GM19023 (cell line): ENCODE measurements at regions not wholly inside any gene's neighbourhood (a gene's known extent, or its start where the extent isn't known, plus 50 kb on each side); places are given as distances from the start of the nearest gene placed in this dataset.

Source experiments
- ATAC-seq: cut with Tn5 transposase; IDR thresholded peaks from one replicate; pipeline ENCODE4 v1.9.1; 2021; ENCODE audit warnings: mild to moderate bottlenecking, moderate library complexity; ENCODE audit not compliant: unreplicated experiment

DNA sequence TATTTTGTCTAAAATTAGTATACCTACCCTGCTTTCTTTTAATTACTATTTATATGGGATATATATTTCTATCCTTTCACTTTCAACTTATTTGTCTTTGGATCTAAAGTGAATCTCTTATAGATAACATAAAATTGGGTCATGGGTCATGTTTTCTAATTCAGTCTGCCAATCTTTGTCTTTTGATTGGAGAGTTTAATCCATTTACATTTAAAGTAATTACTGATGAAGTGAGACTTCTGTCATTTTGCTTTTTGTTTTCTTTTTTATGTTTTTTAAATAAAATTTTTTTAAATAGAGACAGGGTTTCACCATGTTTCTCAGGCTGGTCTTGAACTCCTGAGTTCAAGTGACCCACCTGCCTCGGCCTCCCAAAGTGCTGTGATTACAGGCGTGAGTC, 50.5 kb upstream of the PRDM1 start:
- ATAC-seq = no peak

DNA sequence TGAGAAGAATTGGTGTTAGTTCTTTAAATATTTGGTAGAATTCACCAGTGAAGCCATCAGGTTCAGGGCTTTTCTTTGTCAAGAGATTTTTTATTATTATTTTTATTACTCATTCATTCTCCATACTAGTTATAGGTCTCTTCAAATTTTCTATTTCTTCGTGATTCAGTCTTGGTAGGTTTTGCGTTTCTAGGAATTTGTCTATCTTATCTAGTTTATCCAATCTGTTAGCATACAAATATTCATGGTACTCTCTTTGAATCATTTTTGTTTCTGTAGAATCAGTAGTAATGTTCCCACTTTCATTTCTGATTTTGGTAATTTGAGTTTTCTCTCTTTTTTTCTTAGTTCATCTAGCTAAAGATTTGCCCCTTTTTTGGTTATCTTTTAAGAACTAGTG, 52.3 kb upstream of the PRDM1 start:
- ATAC-seq = no peak

DNA sequence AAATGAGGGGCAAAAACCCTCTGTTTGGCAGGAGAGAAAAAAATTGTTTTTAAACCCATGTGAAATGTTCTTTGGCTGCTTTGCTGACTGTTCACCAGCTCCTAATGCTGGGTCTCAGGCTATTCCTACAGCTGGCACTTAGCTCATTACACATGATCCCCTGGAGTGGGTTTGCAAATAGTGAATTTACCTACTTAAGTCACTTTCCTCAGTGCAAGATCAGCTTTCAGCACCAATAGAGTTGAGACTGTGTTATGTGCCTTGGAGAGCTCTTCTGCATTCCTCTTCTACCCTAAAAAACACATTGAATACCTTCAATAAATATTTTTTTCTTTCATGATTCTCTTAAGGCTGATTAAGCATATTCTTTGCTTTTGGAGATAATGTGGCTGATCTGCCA, 58.4 kb upstream of the PRDM1 start:
- ATAC-seq = no peak

DNA sequence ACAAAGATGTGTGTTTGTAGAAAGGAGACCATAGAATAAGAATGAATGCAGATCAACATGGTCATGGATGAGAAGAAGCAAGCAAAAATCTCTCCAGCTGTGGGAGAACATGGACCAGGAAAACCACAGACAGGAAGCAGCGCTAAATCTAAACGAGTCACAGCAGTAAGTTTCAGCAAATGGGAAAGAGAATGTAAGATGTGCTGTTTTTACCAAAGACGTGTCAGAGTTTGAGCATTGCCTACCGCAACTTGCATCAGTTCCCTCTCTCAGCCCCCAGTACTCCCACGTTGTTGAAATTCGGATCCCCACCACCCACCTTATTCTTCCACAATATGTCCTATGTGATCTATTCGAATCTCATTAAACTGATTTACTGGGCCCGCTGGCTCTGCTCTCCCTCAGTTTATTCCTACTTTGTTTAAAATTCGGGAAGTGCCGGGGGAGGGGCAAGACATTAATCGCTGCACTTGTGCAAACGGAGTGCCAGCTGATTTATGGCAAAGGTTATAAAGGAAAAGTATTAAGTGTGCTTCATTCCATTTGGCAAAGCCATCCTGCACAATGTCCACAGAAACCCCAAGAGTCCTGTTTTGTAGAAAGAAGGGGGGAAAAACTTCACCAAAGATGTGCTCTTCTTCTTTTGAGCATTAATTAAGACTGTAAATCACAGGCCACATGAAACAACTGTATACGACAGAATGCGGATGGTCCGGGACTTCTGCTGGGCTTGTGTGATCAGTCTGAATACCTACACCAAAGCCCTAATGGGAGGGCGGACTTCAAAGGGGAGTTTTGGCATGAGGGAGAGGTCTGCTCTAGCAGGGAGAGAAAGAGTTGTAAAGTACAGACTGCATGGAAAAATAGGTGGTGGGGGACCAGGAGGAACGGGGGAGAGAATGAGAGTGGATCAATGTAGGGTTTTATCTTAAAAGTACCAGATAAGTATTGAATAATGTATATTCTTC, 59.1 kb upstream of the PRDM1 start:
- no peak for ATAC-seq

DNA sequence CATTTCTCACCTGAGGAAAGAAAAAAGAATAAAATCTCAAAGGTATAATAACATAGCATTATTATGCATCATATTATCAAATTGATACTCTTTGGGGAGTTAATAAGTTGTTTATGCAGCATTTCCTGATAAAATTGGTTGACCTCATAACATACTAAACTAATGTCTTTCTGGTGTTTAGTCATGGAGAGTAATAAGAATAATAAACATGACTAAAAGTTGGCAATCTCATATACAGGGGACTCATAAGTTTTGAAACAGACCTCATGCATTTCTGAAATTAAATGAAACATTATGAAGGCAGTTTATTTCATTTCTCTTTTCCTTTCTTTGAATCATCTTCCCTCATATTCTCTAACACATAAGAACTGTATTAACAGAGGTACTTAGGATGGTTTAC, 60.5 kb upstream of the PRDM1 start:
- no peak for ATAC-seq

DNA sequence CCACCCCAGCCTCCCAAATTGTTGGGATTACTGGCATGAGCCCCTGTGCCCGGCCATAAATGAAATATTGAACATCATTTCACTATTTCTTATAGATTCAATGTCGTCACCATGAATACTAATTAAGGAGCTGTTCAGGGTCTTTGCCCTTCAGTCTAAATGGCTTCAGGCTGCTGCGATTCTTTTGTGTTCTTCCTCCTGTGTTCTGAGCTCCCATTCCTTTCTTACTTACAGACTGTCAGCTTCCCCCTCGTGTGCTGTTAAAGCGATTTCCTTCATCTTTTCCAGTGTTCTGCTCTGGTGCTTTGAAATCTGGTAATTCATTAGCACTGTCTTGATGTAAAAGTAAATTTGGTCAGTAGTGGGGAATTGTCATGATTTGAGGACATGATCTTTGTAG, 63.3 kb upstream of the PRDM1 start:
- no peak for ATAC-seq

DNA sequence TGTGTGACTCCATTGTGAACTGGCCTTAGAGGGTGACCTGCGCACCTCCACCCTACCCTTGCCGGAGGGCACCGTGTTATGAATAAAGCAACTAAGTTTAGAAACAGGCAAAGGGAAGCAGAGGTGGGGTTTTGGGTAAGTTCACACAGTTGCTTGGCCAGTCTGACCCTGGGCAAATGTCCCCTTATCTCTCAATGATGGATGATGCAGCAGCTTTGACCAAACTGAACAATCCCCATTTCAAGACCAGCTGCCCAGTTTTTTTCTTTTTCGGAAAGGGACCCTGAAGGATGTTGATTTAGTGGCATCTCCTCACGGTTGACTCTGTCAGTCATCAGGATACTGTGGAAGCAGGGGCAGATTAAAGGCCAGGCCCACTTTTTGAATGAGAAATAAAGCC, 68.7 kb upstream of the PRDM1 start:
- ATAC-seq = no peak

DNA sequence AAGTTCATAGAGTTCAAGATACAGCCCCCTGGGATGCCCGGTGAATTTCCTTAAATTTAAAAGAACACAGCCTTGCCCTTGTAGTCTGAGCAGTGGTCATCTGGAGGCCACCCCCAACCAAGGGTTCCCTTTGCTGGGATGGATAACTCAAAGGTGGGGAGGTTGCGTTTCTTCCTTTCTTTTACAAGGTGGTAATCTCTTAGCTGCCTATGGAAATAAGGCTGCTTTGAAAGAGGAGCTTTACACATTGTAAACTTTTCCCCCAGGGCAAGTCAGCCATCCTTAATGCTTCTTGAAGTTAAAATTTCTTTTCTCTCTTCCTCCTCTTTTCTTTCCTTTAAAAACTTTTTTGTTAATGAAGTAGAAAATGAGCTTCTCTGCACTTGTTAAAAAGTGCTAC, 71.2 kb upstream of the PRDM1 start:
- ATAC-seq = no peak

DNA sequence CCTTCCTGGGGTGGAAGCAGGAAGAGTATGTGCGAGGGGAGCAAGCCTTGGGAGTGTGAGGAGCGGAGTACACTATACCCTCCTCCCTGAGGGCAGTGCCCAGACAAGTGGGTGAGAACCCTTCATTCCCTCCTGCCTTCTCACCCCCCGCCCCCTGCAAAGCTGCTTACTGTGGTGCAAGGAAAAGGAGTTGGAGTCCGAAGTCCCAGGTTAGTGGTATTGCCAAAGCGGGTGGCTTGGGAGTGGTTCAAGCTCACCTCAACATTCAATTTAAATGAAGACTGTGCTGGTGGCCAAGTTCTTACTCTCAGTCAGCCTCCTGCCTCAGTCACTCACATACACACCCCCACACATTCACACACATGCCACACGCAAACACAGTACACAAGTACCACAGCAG, 74.7 kb upstream of the PRDM1 start:
- no peak for ATAC-seq

DNA sequence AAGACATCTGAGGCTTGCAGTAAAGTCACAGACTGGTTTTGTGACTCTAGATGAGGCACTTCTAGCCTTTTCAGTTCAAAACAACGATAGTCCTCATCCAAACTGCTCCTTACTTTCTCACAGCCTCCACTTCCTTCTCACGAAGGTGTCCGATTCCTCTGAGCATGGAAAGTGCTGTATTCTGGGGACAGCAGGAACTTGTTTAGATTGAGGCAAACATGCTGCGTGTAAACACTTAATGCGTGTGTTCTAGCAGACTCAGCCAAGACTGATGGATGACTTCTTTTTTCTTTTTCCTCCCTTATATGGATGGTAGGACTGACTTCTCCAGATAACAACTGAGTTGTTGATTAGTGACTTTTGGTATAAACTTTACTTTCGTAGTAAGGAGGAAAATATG, 80.2 kb upstream of the PRDM1 start:
- ATAC-seq = no peak

DNA sequence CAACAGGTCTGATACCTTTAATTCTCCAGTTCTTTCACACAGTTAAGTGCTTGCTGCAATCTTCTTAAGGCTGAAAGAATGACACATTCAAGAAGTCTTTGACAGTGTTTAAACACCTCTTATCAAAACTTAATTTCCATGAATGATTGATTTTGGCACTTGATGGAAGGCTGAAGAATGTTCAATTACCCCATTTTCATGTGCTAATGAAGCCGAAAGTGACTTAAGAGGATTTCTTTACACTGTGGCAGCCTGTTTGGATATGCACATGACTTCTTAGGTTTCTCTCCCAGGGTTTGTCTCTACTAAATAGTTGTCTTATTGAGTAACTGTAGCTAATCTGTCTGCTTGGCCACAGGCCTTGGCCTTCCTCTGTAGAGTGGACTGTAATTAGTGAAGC, 81.1 kb upstream of the PRDM1 start:
- ATAC-seq = no peak

DNA sequence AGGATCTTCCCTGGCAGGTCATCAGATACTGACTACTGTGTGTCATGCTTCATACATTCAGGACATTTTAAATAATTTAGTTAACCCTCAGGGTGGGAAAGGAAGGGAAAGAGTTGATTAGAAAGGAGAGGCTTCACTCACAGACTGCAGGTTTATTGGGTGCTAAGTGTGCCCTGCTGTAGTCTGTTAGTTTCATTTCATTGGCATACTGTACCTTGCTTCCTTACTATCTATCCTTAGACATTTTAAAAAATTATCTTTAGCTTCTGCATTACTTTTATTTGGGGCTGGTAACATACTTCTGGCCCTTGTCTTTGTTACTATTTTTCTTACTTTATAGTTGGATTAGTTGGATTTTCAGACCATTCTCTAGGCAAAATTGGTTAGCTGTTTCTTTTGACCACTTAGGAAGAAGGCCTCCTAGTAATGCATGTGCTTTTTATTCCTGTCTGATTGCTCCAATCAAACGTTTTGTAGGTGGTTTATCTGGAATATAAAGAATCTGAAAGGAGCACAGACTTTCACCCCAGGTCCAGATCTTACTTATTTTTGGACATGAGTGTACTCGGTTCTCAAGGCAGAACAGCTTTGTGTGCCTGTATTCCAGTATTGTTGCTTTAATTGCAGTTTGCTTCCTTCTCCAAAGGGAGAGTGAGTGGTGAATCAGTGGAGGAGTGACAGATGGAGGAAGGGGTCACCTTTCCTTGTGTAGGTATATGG, 82.7 kb upstream of the PRDM1 start:
- no peak for ATAC-seq

DNA sequence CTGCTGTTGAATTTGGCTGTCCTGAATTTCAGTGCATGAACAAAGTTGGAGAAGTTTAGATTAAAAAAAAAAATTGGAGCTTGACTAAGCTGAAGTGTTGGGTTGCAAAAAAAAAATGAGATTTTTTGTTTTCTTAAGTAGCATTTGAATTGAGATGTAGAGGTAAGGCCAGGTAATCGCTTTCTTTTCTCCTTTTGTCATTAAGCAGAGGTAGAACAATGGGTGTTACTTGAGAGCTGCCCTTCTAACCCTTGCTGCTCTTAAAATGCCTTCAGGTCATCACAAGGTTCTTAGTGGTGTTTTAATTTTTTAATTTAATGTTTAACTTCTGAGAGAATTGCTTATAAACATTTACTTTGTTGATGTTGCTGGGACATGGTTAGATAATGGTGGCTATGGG, 84.1 kb upstream of the PRDM1 start:
- ATAC-seq = no peak

DNA sequence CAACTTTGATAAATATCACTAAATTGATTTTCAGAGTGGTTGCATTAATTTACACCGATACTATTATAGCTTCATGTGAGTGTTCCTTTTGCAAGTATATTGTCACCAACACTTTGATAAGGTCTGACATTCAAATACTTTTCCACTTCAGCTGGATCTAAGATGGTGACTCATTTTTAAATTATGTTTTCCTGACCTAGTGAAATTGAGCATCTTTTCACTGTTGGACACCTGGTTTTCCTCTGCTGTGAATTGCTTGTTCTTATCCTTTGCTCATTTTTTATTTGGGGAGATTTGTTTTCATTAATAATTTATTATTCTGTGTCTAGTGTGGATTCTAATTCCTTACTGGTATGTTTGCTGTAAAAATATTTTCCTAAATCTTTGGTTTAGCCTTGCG, 85.2 kb upstream of the PRDM1 start:
- ATAC-seq = no peak

DNA sequence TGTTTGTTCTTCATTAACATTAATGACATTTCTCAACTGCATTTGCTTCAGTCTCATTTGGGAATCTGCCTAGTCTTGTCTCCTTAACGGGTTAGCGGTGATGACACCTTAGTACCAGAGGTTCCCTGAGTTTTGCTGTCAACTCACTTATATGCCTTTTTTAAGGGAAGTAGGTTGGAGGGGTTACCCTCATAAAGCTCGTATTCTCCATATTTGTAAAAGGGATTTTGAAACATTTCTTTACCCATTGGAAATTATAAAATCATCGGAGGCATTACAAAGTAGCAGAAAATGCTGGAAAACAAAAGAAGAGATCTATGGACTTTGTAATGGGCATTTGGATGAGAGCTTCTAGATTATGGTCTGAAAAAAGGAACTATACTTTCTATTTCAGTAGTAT, 88.7 kb upstream of the PRDM1 start:
- no peak for ATAC-seq

DNA sequence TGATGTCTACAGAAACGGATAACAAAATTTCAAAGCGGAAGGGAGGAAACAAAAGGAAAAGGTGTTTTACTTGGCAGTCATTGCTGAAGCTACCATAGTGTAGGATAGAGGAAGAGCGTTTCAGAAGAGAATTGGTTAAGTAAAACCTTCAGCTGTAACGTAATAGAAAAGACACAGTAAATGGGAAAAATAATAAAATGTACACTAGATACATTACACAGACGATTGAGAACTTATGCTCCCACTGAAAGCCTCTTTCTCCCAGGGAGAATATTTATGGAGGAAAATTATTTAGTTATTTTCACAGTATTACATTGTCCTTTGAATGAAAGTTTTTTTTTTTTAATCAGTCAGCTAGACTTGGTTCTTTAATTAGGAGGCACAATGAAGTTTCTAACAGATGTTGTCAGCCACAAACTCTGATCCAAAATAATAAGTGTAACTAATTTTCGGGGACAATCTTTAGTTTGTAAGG, 90.7 kb upstream of the PRDM1 start:
- no peak for ATAC-seq

DNA sequence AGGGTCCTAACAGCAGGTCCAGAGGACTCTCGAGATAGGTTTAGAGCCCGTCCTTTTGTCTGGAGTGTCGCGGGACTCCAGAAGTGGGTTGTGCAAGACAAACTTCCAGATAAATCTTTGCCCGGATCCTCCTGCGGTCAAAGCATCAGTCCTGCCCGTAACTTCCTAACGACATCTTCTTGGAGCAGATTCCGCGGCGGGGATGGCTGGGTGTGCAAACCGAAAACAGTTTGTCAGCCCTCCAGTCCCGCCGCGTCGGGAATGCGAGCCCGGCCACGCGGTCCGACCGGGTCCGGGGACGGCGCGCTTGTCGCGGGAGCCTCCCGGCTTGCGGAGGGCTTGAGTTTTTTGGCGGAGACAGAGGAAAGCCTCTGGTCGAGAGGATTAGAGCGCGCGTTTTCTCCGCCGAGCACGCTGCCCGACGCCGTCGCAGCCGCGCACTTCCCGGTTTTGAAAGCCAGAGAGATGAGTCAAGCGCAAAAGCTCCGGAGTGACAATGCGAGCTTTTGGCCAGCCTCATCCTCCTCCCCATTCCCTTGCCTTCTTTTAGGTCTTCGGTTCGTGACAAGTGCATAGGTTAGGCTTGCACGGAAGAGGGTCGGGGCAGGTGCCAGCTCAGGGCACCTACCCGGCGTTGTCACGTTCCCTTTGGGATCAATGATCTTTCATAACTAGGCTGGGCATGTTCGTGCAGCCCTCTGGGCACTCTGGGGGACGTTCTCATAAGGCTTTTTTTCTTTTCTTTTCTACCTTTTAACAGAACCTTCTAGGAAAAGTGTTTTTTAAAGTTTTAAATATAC, 91.3 kb upstream of the PRDM1 start:
- ATAC-seq = peak; percentile 31

DNA sequence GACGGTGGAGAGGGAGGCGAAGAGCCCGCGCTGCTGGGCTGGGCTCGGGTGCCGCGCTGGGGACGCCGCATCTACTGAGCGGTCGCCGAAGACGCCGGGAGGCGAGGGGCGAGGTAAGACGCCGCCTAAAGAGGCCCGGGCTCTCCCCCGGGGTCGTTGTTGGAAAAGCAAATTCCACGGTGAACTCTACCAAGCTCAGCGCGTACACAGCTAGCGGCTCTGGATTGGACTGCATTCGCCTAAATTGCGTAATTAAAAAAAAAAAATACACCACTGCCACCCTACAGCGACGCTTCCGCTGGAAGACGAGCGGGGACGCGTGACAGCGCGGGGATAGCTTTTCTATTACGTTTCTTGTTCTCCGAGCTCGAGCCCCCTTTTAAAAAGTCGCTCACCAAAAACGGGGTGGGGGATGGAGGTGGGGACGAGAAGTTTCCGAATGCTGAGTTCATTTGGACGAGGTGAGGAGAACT, 92.0 kb upstream of the PRDM1 start:
- ATAC-seq = no peak

DNA sequence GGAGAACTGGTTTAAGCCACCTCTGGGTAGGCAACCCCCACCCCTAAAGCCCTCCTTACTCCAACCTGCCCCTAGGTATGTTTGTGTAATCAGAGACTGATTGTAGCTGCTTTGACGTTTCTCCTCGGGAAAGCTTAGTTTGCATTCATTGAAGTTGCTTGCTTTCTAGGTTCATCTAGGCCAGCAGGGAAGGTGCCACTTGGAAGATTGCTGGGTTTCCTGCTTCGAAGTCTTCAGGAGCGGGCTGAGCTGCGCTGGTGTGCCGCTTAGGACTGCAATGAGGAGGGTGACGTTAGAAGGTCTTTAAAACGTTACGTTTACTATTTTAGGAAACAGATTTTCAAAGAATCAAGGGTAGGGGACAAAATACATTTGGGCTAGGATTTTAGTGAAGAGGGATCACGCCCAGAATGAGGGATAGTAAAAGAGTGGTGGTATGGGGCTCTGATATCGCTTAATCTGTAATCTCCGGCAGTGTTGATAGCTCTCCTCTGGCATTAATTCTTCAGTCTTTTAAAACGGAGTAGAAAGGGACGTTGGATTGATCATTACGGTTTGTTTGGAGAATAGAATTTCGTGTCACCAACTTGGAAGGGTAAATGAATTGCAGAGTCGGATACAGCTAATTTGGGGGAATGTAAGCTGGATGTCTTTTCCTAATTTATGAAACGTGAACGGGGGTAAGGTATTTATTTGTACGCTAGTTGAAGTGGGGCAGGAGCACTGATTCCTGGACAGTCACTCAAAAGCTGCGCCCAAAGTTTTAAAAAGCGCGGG, 92.6 kb upstream of the PRDM1 start:
- no peak for ATAC-seq

DNA sequence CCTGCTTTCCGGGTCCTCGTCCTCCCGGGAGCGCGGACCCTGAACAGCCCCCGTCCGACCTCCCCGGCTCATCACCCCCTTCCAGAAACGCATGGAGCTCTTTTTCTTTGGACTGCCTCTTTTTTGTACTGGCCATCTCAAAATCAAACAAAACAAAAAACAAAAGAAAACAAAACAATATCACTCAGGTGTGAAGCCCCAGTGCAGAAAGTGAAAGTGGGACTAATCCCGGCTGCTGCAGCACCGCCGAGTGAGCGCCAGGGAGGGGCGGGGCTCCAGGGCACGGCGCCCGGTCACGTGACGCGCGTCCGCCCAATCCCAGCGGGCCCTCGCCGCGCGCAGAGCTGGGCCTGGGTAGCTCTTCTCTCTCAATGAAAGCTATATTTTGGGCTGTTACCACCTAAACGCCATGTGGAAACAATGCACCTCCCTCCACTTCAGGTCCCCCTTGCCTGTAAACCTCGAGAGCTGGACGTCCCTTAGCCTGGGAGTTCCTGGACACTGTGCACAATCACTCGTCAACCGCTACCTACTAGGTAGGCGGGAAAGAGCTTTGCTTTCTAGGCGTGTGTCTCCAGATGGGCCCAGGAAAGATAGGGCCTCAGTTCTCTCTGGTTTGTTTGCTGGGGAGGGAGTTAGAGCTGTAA, 93.7 kb upstream of the PRDM1 start:
- peak; percentile 82 for ATAC-seq
